HCT116 (cell line): ENCODE measurements at regions not wholly inside any gene's neighbourhood (a gene's known extent, or its start where the extent isn't known, plus 50 kb on each side); places are given as distances from the start of the nearest gene placed in this dataset.

Source experiments
- ATAC-seq: fragments of 200-7000 bp; cut with Tn5 transposase; 2 replicates; pipeline ENCODE4 v1.9.1; 2020; ENCODE audit warnings: mild to moderate bottlenecking, moderate library complexity
- BruUV-seq: library from RNA; stranded (reverse); fragments of 400-500 nt; replicated peaks from 2 replicates; lab custom pipeline; 2021; lab: Mats Ljungman, UMichigan
- CTCF ChIA-PET: fragments of 300-600 bp; sonication (Branson Sonifier 250); formaldehyde crosslinking; loops from one replicate; lab custom pipeline; 2021; ENCODE audit warnings: antibody characterized with exemption; lab: Charles Lee
- POLR2A ChIA-PET: fragments of 300-600, 350-600 bp; sonication (Branson Sonifier 250); formaldehyde crosslinking; loops from one replicate; lab custom pipeline; 2021; ENCODE audit warnings: antibody characterized with exemption; lab: Charles Lee
- RAD21 ChIA-PET, 2 experiments: fragments of 300-600 bp; sonication (Branson Sonifier 250); formaldehyde crosslinking; loops; one replicate each; lab custom pipeline; 2023; ENCODE audit warnings: low total read pairs in 2 of 2; ENCODE audit not compliant: uncharacterized antibody in 2 of 2, unreplicated experiment in 2 of 2, low non-redundant PET in 1 of 2; lab: Charles Lee
- DNase-seq: peaks from one replicate; pipeline ENCODE4 v3.0.0-alpha.2; 2010; ENCODE audit warnings: low read depth, low spot score
- H2AFZ ChIP-seq: fragments of 200-600 bp; shearing (Covaris generic), sonication (generic); 2 replicates; pipeline ENCODE4 v1.6.1; 2017; ENCODE audit warnings: low read depth, mixed run types, mixed read lengths, antibody characterized with exemption, low read length; ENCODE audit not compliant: poor library complexity, severe bottlenecking
- H3K27ac ChIP-seq: 2 replicates; pipeline ENCODE4 v1.5.1; 2012; ENCODE audit warnings: low read depth, low read length
- H3K27me3 ChIP-seq: fragments of 200-600 bp; sonication (generic); 2 replicates; pipeline ENCODE4 v1.6.1; 2016; ENCODE audit warnings: mixed run types, low read length, mixed read lengths; ENCODE audit not compliant: insufficient read depth
- H3K36me3 ChIP-seq, 2 experiments: fragments of 200-500 bp in 1 of 2; fragments of 200-600 bp in 1 of 2; sonication (Bioruptor generic) in 1 of 2; sonication (generic) in 1 of 2; 2 replicates each; pipeline versions ENCODE4 v1.5.1 to v1.6.1; 2014 to 2016; ENCODE audit warnings: low read length in 2 of 2, inconsistent platforms in 1 of 2, mixed read lengths in 1 of 2, mixed run types in 1 of 2; ENCODE audit not compliant: insufficient read depth in 2 of 2, control insufficient read depth in 1 of 2
- H3K4me1 ChIP-seq, 2 experiments: fragments of 200-600 bp in 1 of 2; sonication (generic) in 1 of 2; 2 replicates each; pipeline versions ENCODE4 v1.5.1 to v1.6.1; 2012 to 2017; ENCODE audit warnings: low read length in 2 of 2, inconsistent platforms in 1 of 2, mild to moderate bottlenecking in 1 of 2, mixed read lengths in 1 of 2, mixed run types in 1 of 2, moderate library complexity in 1 of 2; ENCODE audit not compliant: insufficient read depth in 2 of 2, control insufficient read depth in 1 of 2
- H3K4me2 ChIP-seq: fragments of 200-600 bp; sonication (generic); 2 replicates; pipeline ENCODE4 v1.6.1; 2017; ENCODE audit warnings: mixed run types, low read length, mixed read lengths
- H3K4me3 ChIP-seq, 2 experiments: fragments of 200-600 bp in 1 of 2; sonication (generic) in 1 of 2; replicated peaks in 1 of 2; 2 replicates each; pipeline ENCODE4 v1.5.1; 2011 to 2016; ENCODE audit warnings: low read length in 2 of 2, control low read depth in 1 of 2, low read depth in 1 of 2, mild to moderate bottlenecking in 1 of 2, mixed read lengths in 1 of 2, mixed run types in 1 of 2
- H3K79me2 ChIP-seq: fragments of 200-600 bp; sonication (generic); 2 replicates; pipeline ENCODE4 v1.6.1; 2017; ENCODE audit warnings: mild to moderate bottlenecking, mixed run types, low read length, moderate library complexity, mixed read lengths; ENCODE audit not compliant: insufficient read depth
- H3K9ac ChIP-seq: fragments of 200-600 bp; sonication (generic); 2 replicates; pipeline ENCODE4 v1.6.1; 2016; ENCODE audit warnings: low read length, mixed read lengths
- H3K9me2 ChIP-seq: fragments of 200-600 bp; sonication (generic), shearing (Covaris generic); 2 replicates; pipeline ENCODE4 v1.6.1; 2017; ENCODE audit warnings: mixed run types, mild to moderate bottlenecking, moderate library complexity; ENCODE audit not compliant: insufficient read depth
- H3K9me3 ChIP-seq, 2 experiments: fragments of 200-500 bp in 1 of 2; fragments of 200-600 bp in 1 of 2; sonication (Bioruptor generic) in 1 of 2; sonication (generic) in 1 of 2; 2 replicates each; pipeline ENCODE4 v1.6.1; 2014 to 2017; ENCODE audit warnings: low read length in 2 of 2, mixed read lengths in 2 of 2, inconsistent platforms in 1 of 2, low read depth in 1 of 2, mild to moderate bottlenecking in 1 of 2, mixed run types in 1 of 2, moderate library complexity in 1 of 2; ENCODE audit not compliant: control insufficient read depth in 1 of 2, insufficient read depth in 1 of 2
- H4K20me1 ChIP-seq: fragments of 200-600 bp; sonication (generic), shearing (Covaris generic); 2 replicates; pipeline ENCODE4 v1.6.1; 2017; ENCODE audit warnings: mixed run types, mild to moderate bottlenecking, moderate library complexity; ENCODE audit not compliant: insufficient read depth
- CEBPB ChIP-seq: IDR thresholded peaks from 2 replicates; pipeline ENCODE4 v1.6.1; 2012; ENCODE audit warnings: low read depth
- FOSL1 ChIP-seq: IDR thresholded peaks from 2 replicates; pipeline ENCODE4 v1.6.1; 2012; ENCODE audit warnings: low read depth
- POLR2A ChIP-seq: IDR thresholded peaks from 2 replicates; pipeline ENCODE4 v1.7.0; 2011; ENCODE audit warnings: borderline replicate concordance; ENCODE audit not compliant: insufficient read depth, insufficient read length; ENCODE audit errors: extremely low read depth
- POLR2AphosphoS5 ChIP-seq: IDR thresholded peaks from 2 replicates; pipeline ENCODE4 v1.6.1; 2011; ENCODE audit warnings: mild to moderate bottlenecking, low read depth, low read length, moderate library complexity
- SP1 ChIP-seq: IDR thresholded peaks from 2 replicates; pipeline ENCODE4 v1.6.1; 2012; ENCODE audit warnings: low read depth
- SRF ChIP-seq: IDR thresholded peaks from 2 replicates; pipeline ENCODE4 v1.6.1; 2012; ENCODE audit warnings: low read depth
- TCF7L2 ChIP-seq: IDR thresholded peaks from 2 replicates; pipeline ENCODE4 v1.7.0; 2011; ENCODE audit warnings: borderline replicate concordance, inconsistent platforms; ENCODE audit not compliant: insufficient read depth, insufficient read length; ENCODE audit errors: extremely low read depth
- ZNF274 ChIP-seq: fragments of 200-500 bp; sonication (Bioruptor generic); IDR thresholded peaks from 2 replicates; pipeline ENCODE4 v1.6.1; 2014; ENCODE audit warnings: mild to moderate bottlenecking, low read depth, low read length, inconsistent platforms
- intact Hi-C: fragments of 100-400 bp; cut with micrococcal nuclease; formaldehyde crosslinking; loops from 2 replicates; pipeline ENCODE4 v1.10.0; 2022
- TF ChIP-seq, protein P1 (sequence below): IDR thresholded peaks from 2 replicates; pipeline ENCODE4 v1.6.1; 2012; ENCODE audit warnings: low read depth
- TF ChIP-seq, protein P2 (sequence below), 3 experiments: fragments of 200-600 bp in 1 of 3; sonication (generic) in 1 of 3; IDR thresholded peaks in 2 of 3; conservative IDR thresholded peaks in 1 of 3; 2 replicates each; pipeline ENCODE4 v1.5.1; 2012 to 2017; ENCODE audit warnings: low read depth in 2 of 3, low read length in 2 of 3, antibody characterized with exemption in 1 of 3, borderline replicate concordance in 1 of 3, control low read depth in 1 of 3, mild to moderate bottlenecking in 1 of 3, mixed read lengths in 1 of 3, mixed run types in 1 of 3, moderate library complexity in 1 of 3; ENCODE audit not compliant: insufficient read depth in 1 of 3
- TF ChIP-seq, protein P3 (sequence below): IDR thresholded peaks from 2 replicates; pipeline ENCODE4 v1.6.1; 2012
- TF ChIP-seq, protein P4 (sequence below): IDR thresholded peaks from 2 replicates; pipeline ENCODE4 v1.6.1; 2011; ENCODE audit warnings: mild to moderate bottlenecking, low read length, moderate library complexity; ENCODE audit not compliant: insufficient replicate concordance; ENCODE audit errors: extremely low read depth

DNA sequence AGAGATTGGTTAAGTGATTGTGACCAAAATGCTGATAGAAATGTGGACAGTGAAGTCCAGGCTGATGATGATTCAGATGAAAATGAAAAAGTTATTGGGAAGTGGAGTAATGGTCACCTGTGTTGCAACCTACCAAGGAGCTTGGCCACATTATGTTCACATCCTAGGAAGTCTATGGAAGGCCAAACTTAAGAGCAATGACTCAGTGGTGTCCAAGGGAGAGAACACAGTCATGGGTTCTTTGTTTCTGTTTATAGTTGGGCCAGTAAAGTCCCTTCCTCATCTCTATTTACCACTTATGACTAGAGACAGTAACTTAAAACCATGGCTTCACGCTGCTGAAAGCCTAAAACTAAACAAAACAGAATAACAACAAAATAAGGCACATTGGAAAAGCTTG lies 555.3 kb upstream of the DAB2 start (continued):
- TF ChIP-seq, protein P1, sequence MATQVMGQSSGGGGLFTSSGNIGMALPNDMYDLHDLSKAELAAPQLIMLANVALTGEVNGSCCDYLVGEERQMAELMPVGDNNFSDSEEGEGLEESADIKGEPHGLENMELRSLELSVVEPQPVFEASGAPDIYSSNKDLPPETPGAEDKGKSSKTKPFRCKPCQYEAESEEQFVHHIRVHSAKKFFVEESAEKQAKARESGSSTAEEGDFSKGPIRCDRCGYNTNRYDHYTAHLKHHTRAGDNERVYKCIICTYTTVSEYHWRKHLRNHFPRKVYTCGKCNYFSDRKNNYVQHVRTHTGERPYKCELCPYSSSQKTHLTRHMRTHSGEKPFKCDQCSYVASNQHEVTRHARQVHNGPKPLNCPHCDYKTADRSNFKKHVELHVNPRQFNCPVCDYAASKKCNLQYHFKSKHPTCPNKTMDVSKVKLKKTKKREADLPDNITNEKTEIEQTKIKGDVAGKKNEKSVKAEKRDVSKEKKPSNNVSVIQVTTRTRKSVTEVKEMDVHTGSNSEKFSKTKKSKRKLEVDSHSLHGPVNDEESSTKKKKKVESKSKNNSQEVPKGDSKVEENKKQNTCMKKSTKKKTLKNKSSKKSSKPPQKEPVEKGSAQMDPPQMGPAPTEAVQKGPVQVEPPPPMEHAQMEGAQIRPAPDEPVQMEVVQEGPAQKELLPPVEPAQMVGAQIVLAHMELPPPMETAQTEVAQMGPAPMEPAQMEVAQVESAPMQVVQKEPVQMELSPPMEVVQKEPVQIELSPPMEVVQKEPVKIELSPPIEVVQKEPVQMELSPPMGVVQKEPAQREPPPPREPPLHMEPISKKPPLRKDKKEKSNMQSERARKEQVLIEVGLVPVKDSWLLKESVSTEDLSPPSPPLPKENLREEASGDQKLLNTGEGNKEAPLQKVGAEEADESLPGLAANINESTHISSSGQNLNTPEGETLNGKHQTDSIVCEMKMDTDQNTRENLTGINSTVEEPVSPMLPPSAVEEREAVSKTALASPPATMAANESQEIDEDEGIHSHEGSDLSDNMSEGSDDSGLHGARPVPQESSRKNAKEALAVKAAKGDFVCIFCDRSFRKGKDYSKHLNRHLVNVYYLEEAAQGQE = no peak
- TF ChIP-seq TCF7L2 = no peak
- TF ChIP-seq, protein P2, sequence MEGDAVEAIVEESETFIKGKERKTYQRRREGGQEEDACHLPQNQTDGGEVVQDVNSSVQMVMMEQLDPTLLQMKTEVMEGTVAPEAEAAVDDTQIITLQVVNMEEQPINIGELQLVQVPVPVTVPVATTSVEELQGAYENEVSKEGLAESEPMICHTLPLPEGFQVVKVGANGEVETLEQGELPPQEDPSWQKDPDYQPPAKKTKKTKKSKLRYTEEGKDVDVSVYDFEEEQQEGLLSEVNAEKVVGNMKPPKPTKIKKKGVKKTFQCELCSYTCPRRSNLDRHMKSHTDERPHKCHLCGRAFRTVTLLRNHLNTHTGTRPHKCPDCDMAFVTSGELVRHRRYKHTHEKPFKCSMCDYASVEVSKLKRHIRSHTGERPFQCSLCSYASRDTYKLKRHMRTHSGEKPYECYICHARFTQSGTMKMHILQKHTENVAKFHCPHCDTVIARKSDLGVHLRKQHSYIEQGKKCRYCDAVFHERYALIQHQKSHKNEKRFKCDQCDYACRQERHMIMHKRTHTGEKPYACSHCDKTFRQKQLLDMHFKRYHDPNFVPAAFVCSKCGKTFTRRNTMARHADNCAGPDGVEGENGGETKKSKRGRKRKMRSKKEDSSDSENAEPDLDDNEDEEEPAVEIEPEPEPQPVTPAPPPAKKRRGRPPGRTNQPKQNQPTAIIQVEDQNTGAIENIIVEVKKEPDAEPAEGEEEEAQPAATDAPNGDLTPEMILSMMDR (IDR thresholded peaks at IDR 0.05 in 2 of 3, conservative IDR thresholded peaks at IDR 0.05 in 1 of 3; ENCODE audit: borderline replicate concordance in 1 of 3, insufficient read depth in 1 of 3, low read depth in 2 of 3, low read length in 2 of 3) = no peak
- TF ChIP-seq SRF = no peak
- TF ChIP-seq POLR2A = no peak
- TF ChIP-seq CEBPB = no peak
- TF ChIP-seq, all 23 proteins: peak for 0

DNA sequence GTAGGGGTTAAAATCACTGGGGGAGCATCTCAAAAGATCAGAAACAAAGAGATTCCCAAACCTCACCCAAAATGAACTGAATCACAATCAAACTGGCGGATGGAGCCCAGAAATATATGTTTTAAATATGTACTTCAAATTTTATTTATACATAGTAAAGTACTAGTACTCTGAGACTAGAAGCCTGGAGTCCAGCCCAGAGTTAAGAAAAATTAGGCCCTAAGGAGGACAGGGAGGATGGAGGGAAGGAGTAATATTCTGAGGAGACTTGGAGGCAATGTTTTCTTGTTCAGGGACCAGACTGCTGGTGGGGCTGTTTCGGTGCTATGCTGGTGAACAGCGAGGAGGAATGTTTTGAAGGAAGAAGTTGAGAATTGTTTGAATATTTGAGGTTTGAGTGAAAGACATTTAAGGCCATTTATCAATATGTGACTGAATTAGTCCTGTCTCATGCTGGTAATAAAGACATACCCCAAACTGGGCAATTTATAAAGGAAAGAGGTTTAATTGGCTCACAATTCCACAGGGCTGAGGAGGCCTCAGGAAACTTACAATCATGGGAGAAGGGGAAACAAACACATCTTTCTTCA lies 552.4 kb upstream of the DAB2 start:
- H3K27me3 ChIP-seq = no peaks in the 10 kb centered on the region
- CTCF ChIA-PET = no interaction called here
- no peak overlapping the region for H3K4me2 ChIP-seq
- no peaks in the 10 kb centered on the region for H3K36me3 ChIP-seq
- no peaks in the 10 kb centered on the region for H3K4me1 ChIP-seq
- POLR2A ChIA-PET = no interaction called here
- DNase-seq (no peak), ATAC-seq (no peak)
- no peak overlapping the region for H3K27ac ChIP-seq
- no TSS peak for BruUV-seq
- intact Hi-C loops = no loop called here
- no peak overlapping the region for H3K9ac ChIP-seq
- no peaks in the 10 kb centered on the region for H4K20me1 ChIP-seq
- no peak overlapping the region for H3K4me3 ChIP-seq
- H3K9me3 ChIP-seq = no peaks in the 10 kb centered on the region
- no peaks in the 10 kb centered on the region for H3K9me2 ChIP-seq
- no peak overlapping the region for H2AFZ ChIP-seq
- RAD21 ChIA-PET = no interaction called here
- H3K79me2 ChIP-seq = no peaks in the 10 kb centered on the region
- TF ChIP-seq, protein P3, sequence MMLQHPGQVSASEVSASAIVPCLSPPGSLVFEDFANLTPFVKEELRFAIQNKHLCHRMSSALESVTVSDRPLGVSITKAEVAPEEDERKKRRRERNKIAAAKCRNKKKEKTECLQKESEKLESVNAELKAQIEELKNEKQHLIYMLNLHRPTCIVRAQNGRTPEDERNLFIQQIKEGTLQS = no peak
- no peak for TF ChIP-seq ZNF274
- no peak for TF ChIP-seq POLR2AphosphoS5
- TF ChIP-seq POLR2A = no peak
- TF ChIP-seq, protein P1 = no peak
- no peak for TF ChIP-seq FOSL1
- TF ChIP-seq SP1 = no peak
- TF ChIP-seq, protein P4, sequence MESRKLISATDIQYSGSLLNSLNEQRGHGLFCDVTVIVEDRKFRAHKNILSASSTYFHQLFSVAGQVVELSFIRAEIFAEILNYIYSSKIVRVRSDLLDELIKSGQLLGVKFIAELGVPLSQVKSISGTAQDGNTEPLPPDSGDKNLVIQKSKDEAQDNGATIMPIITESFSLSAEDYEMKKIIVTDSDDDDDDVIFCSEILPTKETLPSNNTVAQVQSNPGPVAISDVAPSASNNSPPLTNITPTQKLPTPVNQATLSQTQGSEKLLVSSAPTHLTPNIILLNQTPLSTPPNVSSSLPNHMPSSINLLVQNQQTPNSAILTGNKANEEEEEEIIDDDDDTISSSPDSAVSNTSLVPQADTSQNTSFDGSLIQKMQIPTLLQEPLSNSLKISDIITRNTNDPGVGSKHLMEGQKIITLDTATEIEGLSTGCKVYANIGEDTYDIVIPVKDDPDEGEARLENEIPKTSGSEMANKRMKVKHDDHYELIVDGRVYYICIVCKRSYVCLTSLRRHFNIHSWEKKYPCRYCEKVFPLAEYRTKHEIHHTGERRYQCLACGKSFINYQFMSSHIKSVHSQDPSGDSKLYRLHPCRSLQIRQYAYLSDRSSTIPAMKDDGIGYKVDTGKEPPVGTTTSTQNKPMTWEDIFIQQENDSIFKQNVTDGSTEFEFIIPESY = no peak
